PC-9 (cell line): ENCODE measurements at regions not wholly inside any gene's neighbourhood (a gene's known extent, or its start where the extent isn't known, plus 50 kb on each side); places are given as distances from the start of the nearest gene placed in this dataset.
A peak's percentile ranks its signal among the peaks of the same experiment; 100 is the strongest.

ENCODE experiments used
- BruUV-seq: library from RNA; stranded (reverse); fragments of 400-500 nt; replicated peaks from 2 replicates; lab custom pipeline; 2021; lab: Mats Ljungman, UMichigan
- CTCF ChIA-PET: fragments of 300-600 bp; sonication (Branson Sonifier 250); formaldehyde crosslinking; loops from one replicate; lab custom pipeline; 2022; ENCODE audit warnings: antibody characterized with exemption; lab: Charles Lee
- POLR2A ChIA-PET: fragments of 300-600 bp; sonication (Branson Sonifier 250); formaldehyde crosslinking; loops from one replicate; lab custom pipeline; 2022; ENCODE audit warnings: antibody characterized with exemption; ENCODE audit not compliant: unreplicated experiment; lab: Charles Lee
- DNase-seq, 2 experiments: peaks; one replicate each; pipeline versions ENCODE4 v3.0.0 to v3.0.0-alpha.2; 2015 to 2022; ENCODE audit warnings: mixed read lengths in 1 of 2
- H2AFZ ChIP-seq: fragments of 200-600 bp; sonication (generic); 2 replicates; pipeline ENCODE4 v1.8.1; 2017; ENCODE audit warnings: antibody characterized with exemption
- H3F3A ChIP-seq: fragments of 200-600 bp; sonication (generic); 2 replicates; pipeline ENCODE4 v1.8.1; 2017; ENCODE audit warnings: antibody characterized with exemption, mild to moderate bottlenecking, low read depth; ENCODE audit not compliant: insufficient read depth
- H3K27ac ChIP-seq: fragments of 200-600 bp; sonication (generic); 2 replicates; pipeline ENCODE4 v1.6.1; 2016; ENCODE audit warnings: mixed run types
- H3K27me3 ChIP-seq: fragments of 200-600 bp; sonication (generic); 2 replicates; pipeline ENCODE4 v1.6.1; 2016; ENCODE audit warnings: low read depth, mixed run types; ENCODE audit not compliant: insufficient read depth
- H3K36me3 ChIP-seq: fragments of 200-600 bp; sonication (generic); 2 replicates; pipeline ENCODE4 v1.6.1; 2016; ENCODE audit warnings: low read depth, mixed run types
- H3K4me1 ChIP-seq: fragments of 200-600 bp; sonication (generic); replicated peaks from 2 replicates; pipeline ENCODE4 v1.6.1; 2016; ENCODE audit warnings: mixed run types; ENCODE audit not compliant: insufficient read depth
- H3K4me2 ChIP-seq: fragments of 200-600 bp; sonication (generic); 2 replicates; pipeline ENCODE4 v1.6.1; 2017; ENCODE audit warnings: mixed run types
- H3K4me3 ChIP-seq: fragments of 200-600 bp; sonication (generic); 2 replicates; pipeline ENCODE4 v1.6.1; 2016; ENCODE audit warnings: mixed run types
- H3K79me2 ChIP-seq: fragments of 200-600 bp; sonication (generic); 2 replicates; pipeline ENCODE4 v1.6.1; 2017; ENCODE audit warnings: low read depth, mixed run types
- H3K9me2 ChIP-seq: fragments of 200-600 bp; sonication (generic); 2 replicates; pipeline ENCODE4 v1.8.1; 2017; ENCODE audit warnings: mild to moderate bottlenecking; ENCODE audit not compliant: insufficient read depth
- H3K9me3 ChIP-seq: fragments of 200-600 bp; sonication (generic); 2 replicates; pipeline ENCODE4 v1.8.1; 2016; ENCODE audit warnings: low read depth; ENCODE audit not compliant: insufficient read depth
- H4K20me1 ChIP-seq: fragments of 200-600 bp; sonication (generic); 2 replicates; pipeline ENCODE4 v1.8.1; 2017; ENCODE audit not compliant: insufficient read depth
- CTCF ChIP-seq: fragments of 200-600 bp; sonication (generic); conservative IDR thresholded peaks from 2 replicates; pipeline ENCODE4 v1.6.1; 2017; ENCODE audit warnings: mixed run types, antibody characterized with exemption, mild to moderate bottlenecking, moderate library complexity
- EZH2 ChIP-seq: fragments of 200-600 bp; sonication (generic); IDR thresholded peaks from 2 replicates; pipeline ENCODE4 v1.8.0; 2017; ENCODE audit warnings: antibody characterized with exemption, low read depth
- intact Hi-C: fragments of 100-400 bp; cut with micrococcal nuclease; formaldehyde crosslinking; loops from one replicate; pipeline ENCODE4 v1.10.0; 2022; ENCODE audit not compliant: unreplicated experiment

GRCh38 chr5:57989378-57989777 lies 470.5 kb downstream of the PLK2 start:
- Histone ChIP-seq H3K4me1 (peaks cover 23% of the 10 kb centered on the region), H3K4me2 (peak overlapping the region; percentile 43), H3K36me3 (no peaks in the 10 kb centered on the region), H3K27me3 (no peaks in the 10 kb centered on the region), H2AFZ (no peak overlapping the region), H3K27ac (peak overlapping the region; percentile 49), H4K20me1 (no peaks in the 10 kb centered on the region), H3K4me3 (no peak overlapping the region), H3K9me3 (peaks cover 6% of the 10 kb centered on the region), H3K79me2 (no peaks in the 10 kb centered on the region), H3F3A (no peaks in the 10 kb centered on the region), H3K9me2 (no peaks in the 10 kb centered on the region)
- no TSS peak for BruUV-seq
- ChIA-PET CTCF (no interaction called here), POLR2A (no interaction called here)
- intact Hi-C loops = no loop called here
- peak; percentile 5 to 48 for DNase-seq
- TF ChIP-seq EZH2 (no peak), CTCF (no peak)

DNA sequence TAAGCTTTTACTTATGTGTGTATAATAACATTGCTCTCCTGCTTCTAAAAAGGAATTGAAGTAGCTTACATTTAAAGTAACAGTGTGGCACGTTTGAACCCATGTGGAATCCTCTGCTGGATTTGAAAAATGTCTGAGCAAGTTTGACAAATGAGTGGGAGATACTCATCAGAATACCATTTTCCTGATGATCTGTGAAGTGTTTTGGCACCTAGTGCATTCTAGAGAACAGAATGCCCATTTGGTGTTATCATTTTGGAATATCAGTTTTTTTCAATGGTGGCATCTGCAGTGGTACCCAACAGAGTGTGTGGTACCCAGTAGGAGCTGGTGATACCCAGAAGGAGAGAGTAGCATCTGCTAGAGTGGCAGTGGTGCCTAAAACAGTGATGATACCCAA lies 471.1 kb downstream of the PLK2 start:
- Histone ChIP-seq H3K4me3 (no peak overlapping the region), H3K27ac (peak overlapping the region; percentile 49), H3K9me2 (no peaks in the 10 kb centered on the region), H3F3A (no peaks in the 10 kb centered on the region), H4K20me1 (no peaks in the 10 kb centered on the region), H3K79me2 (no peaks in the 10 kb centered on the region), H3K4me2 (peak overlapping the region; percentile 43; the same call in 1 of the 2 replicates), H3K27me3 (no peaks in the 10 kb centered on the region), H2AFZ (0 out of 2 replicates have a peak overlapping the region, but pooled peaks have one; percentile 10), H3K9me3 (peaks cover 6% of the 10 kb centered on the region), H3K36me3 (no peaks in the 10 kb centered on the region), H3K4me1 (peaks cover 23% of the 10 kb centered on the region)
- BruUV-seq = no TSS peak
- ChIA-PET POLR2A (no interaction called here), CTCF (no interaction called here)
- TF ChIP-seq CTCF (no peak), EZH2 (no peak)
- no peak for DNase-seq
- intact Hi-C loops = no loop called here

DNA sequence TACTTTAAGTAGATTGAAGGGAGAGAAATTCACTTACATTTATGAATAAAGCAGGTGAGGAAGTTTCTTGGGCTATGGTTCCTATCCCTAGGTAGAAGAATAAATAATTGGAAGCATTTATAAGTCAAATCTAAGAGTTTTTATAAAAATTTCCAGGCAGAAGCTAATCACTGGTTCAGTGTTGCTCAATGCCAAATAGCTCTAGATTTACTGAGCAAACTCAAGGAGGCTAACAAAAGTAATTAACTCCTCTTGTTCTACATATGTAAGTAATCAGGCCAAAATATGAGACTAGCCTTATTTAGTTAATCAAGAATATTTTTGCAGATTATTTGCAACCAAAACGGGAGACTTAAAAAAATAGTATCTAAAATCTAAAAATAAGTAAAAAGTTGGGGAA lies 472.3 kb downstream of the PLK2 start:
- H3K4me2 ChIP-seq = no peak overlapping the region
- no peak for DNase-seq
- H3K9me2 ChIP-seq = no peaks in the 10 kb centered on the region
- H4K20me1 ChIP-seq = no peaks in the 10 kb centered on the region
- ChIA-PET CTCF (no interaction called here), POLR2A (interaction anchor here (0.6 kb wide), 1 partner anchor 466 kb away, joined by 3 read pairs; no protein-coding TSS in a partner anchor)
- no TSS peak for BruUV-seq
- no peak overlapping the region for H3K27ac ChIP-seq
- no peak for TF ChIP-seq EZH2
- TF ChIP-seq CTCF = no peak
- no peak overlapping the region for H2AFZ ChIP-seq
- H3K4me1 ChIP-seq = peaks cover 23% of the 10 kb centered on the region
- H3K36me3 ChIP-seq = no peaks in the 10 kb centered on the region
- no peaks in the 10 kb centered on the region for H3F3A ChIP-seq
- no peaks in the 10 kb centered on the region for H3K79me2 ChIP-seq
- H3K9me3 ChIP-seq = peaks cover 6% of the 10 kb centered on the region
- H3K27me3 ChIP-seq = no peaks in the 10 kb centered on the region
- intact Hi-C loops = no loop called here
- H3K4me3 ChIP-seq = no peak overlapping the region
